B cell (primary cell): ENCODE measurements at regions not wholly inside any gene's neighbourhood (a gene's known extent, or its start where the extent isn't known, plus 50 kb on each side); places are given as distances from the start of the nearest gene placed in this dataset.

Experiments
- ATAC-seq: fragments of 200-7000 bp; cut with Tn5 transposase; one replicate; pipeline ENCODE4 v1.10.0; 2021; ENCODE audit warnings: low read depth, mild to moderate bottlenecking, moderate number of reproducible peaks, moderate library complexity
- CTCF ChIA-PET: fragments of 350-600 bp; sonication (Branson Sonifier 250); formaldehyde crosslinking; loops from one replicate; lab custom pipeline; 2021; ENCODE audit warnings: antibody characterized with exemption, inconsistent platforms; lab: Charles Lee
- POLR2A ChIA-PET: fragments of 350-600 bp; sonication (Branson Sonifier 250); formaldehyde crosslinking; loops from one replicate; lab custom pipeline; 2021; ENCODE audit warnings: antibody characterized with exemption; lab: Charles Lee
- DNase-seq: peaks from one replicate; pipeline ENCODE4 v3.0.0; 2013
- H2AFZ ChIP-seq: 2 replicates; pipeline ENCODE4 v1.6.1; 2012; ENCODE audit warnings: mild to moderate bottlenecking, low read depth, low read length; ENCODE audit not compliant: insufficient read depth, poor library complexity, severe bottlenecking
- H3K27ac ChIP-seq, 2 donors: 1 replicate in 1 of 2; 2 replicates in 1 of 2; pipeline ENCODE4 v1.5.1; 2012 to 2013; ENCODE audit warnings: low read length in 2 of 2, mild to moderate bottlenecking in 2 of 2, moderate library complexity in 1 of 2
- H3K27me3 ChIP-seq, 4 experiments: fragments of 200-600 bp in 1 of 4; sonication (generic) in 1 of 4; replicated peaks in 1 of 4; 1 replicate in 2 of 4; 2 replicates in 2 of 4; pipeline versions ENCODE4 v1.6.1 to v1.7.0; 2013 to 2016; ENCODE audit warnings: low read length in 3 of 4, mild to moderate bottlenecking in 2 of 4, mixed read lengths in 1 of 4, moderate library complexity in 1 of 4; ENCODE audit not compliant: insufficient read depth in 4 of 4, control insufficient read depth in 3 of 4; ENCODE audit errors: control extremely low read depth in 1 of 4
- H3K36me3 ChIP-seq, 2 experiments: replicated peaks in 1 of 2; 1 replicate in 1 of 2; 2 replicates in 1 of 2; pipeline versions ENCODE4 v1.6.1 to v1.7.1; 2013; ENCODE audit warnings: low read length in 1 of 2; ENCODE audit not compliant: insufficient read depth in 2 of 2, control insufficient read depth in 1 of 2; ENCODE audit errors: control extremely low read depth in 1 of 2, extremely low read depth in 1 of 2
- H3K4me1 ChIP-seq, 2 donors: fragments of 200-600 bp in 1 of 2; sonication (generic) in 1 of 2; 1 replicate in 1 of 2; 2 replicates in 1 of 2; pipeline versions ENCODE4 v1.5.1 to v1.6.1; 2013 to 2017; ENCODE audit warnings: low read length in 2 of 2; ENCODE audit not compliant: control insufficient read depth in 2 of 2, insufficient read depth in 2 of 2
- H3K4me2 ChIP-seq: replicated peaks from 2 replicates; pipeline ENCODE3; 2012; ENCODE audit warnings: mild to moderate bottlenecking, low read depth, low read length; ENCODE audit not compliant: poor library complexity, severe bottlenecking
- H3K4me3 ChIP-seq, 5 experiments: fragments of 200-600 bp in 1 of 5; sonication (generic) in 1 of 5; 1 replicate in 3 of 5; 2 replicates in 2 of 5; pipeline versions ENCODE4 v1.5.1 to v1.7.0; 2011 to 2016; ENCODE audit warnings: low read length in 4 of 5, mild to moderate bottlenecking in 4 of 5, low read depth in 2 of 5, control low read depth in 1 of 5, moderate library complexity in 1 of 5; ENCODE audit not compliant: insufficient read depth in 1 of 5; ENCODE audit errors: control extremely low read depth in 1 of 5, extremely low read depth in 1 of 5
- H3K79me2 ChIP-seq: fragments of 200-600 bp; sonication (generic); one replicate; pipeline ENCODE4 v1.6.0; 2016; ENCODE audit warnings: low read length; ENCODE audit not compliant: control insufficient read depth, insufficient read depth
- H3K9ac ChIP-seq: fragments of 200-600 bp; sonication (generic); 2 replicates; pipeline ENCODE4 v1.6.1; 2017; ENCODE audit warnings: mild to moderate bottlenecking, low read length, moderate library complexity
- H3K9me3 ChIP-seq, 3 donors: one replicate each; pipeline versions ENCODE4 v1.6.1 to v1.7.1; 2013; ENCODE audit warnings: low read length in 2 of 3; ENCODE audit not compliant: control insufficient read depth in 2 of 3, insufficient read depth in 1 of 3; ENCODE audit errors: control extremely low read depth in 1 of 3
- H4K20me1 ChIP-seq: 2 replicates; pipeline ENCODE4 v1.6.0; 2012; ENCODE audit warnings: mild to moderate bottlenecking, low read length; ENCODE audit not compliant: insufficient read depth, control insufficient read depth, poor library complexity, severe bottlenecking
- H3K27ac Mint-ChIP-seq: one replicate; pipeline ENCODE4 v1.8.0; 2021; ENCODE audit warnings: mixed read lengths
- H3K27me3 Mint-ChIP-seq: one replicate; pipeline ENCODE4 v1.8.0; 2021; ENCODE audit warnings: mixed read lengths
- H3K4me1 Mint-ChIP-seq: one replicate; pipeline ENCODE4 v1.8.0; 2021; ENCODE audit warnings: mixed read lengths
- H3K4me3 Mint-ChIP-seq: one replicate; pipeline ENCODE4 v1.8.0; 2021; ENCODE audit warnings: mixed read lengths
- H3K9me3 Mint-ChIP-seq: one replicate; pipeline ENCODE4 v1.8.0; 2022; ENCODE audit warnings: mixed read lengths; ENCODE audit not compliant: insufficient read depth
- EZH2 ChIP-seq: IDR thresholded peaks from 2 replicates; pipeline ENCODE4 v1.6.1; 2012; ENCODE audit warnings: borderline replicate concordance, low read depth, mild to moderate bottlenecking, moderate library complexity, low read length; ENCODE audit not compliant: insufficient read depth, poor library complexity, severe bottlenecking
- WGBS: methylation state at CpG from one replicate; pipeline ENCODE4 v1.1.5; 2013; ENCODE audit warnings: missing lambda C conversion rate; ENCODE audit not compliant: insufficient coverage; 5-methylcytosine and 5-hydroxymethylcytosine counted together
- intact Hi-C: fragments of 100-400 bp; cut with micrococcal nuclease; formaldehyde crosslinking; loops from one replicate; pipeline ENCODE4 v1.10.0; 2022
- TF ChIP-seq, protein P1 (sequence below): fragments of 200-600 bp; IDR thresholded peaks from one replicate; pipeline ENCODE4 v1.8.0; 2022; ENCODE audit warnings: antibody characterized with exemption, mild to moderate bottlenecking

DNA sequence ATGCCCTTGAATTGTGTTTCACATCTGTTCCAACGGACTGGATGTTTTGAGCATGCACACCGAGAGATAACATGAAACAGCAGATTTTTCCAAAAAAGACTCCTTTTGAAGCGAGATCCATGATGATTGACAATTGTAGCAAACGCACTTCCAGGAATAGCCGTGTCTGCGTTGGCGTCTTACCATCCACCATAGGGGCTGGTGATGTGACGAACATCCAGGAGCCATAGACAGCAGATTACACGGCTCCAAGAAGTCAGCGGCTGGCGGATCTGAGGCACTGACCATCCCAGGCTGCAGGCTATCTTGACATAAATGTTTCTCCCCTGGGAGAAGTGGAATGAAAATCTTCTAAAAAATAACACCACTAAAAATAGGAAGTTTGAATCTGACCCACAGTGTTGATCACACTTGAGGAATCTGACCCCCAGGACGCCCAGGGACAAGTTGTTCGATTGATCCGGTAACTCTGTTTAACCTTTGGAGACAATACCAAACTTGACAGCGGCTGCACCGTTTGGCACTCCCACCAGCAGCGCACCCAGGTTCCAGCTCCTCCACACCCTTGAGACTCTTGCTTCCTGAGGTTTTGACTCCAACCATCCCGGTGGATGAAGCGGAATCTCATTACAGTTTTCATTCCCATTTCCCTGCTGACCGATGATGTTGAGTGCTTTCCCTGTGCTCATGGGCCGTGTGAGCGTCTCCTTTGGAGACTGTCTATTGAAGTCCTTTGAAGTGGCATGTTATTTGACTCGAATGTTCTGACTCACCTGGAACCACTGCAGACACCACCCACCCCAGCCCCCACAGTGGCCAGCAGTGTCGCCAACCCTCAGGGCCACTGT is 140.0 kb upstream of the GPC1 start:
- no peaks in the 10 kb centered on the region for H3K4me1 Mint-ChIP-seq
- ATAC-seq: no peak
- Histone ChIP-seq H4K20me1 (no peaks in the 10 kb centered on the region), H3K27me3 (no peaks in the 10 kb centered on the region), H3K9me3 (no peaks in the 10 kb centered on the region), H3K4me1 (no peaks in the 10 kb centered on the region), H3K36me3 (no peaks in the 10 kb centered on the region), H3K79me2 (no peaks in the 10 kb centered on the region), H3K9ac (no peak overlapping the region), H3K4me3 (no peak overlapping the region), H3K4me2 (no peak overlapping the region), H3K27ac (no peak overlapping the region), H2AFZ (no peak overlapping the region)
- no peak for DNase-seq
- 92% methylated on average over 20 of the region's 24 CpGs for WGBS
- H3K9me3 Mint-ChIP-seq: no peaks in the 10 kb centered on the region
- TF ChIP-seq EZH2: no peak
- TF ChIP-seq, protein P1, sequence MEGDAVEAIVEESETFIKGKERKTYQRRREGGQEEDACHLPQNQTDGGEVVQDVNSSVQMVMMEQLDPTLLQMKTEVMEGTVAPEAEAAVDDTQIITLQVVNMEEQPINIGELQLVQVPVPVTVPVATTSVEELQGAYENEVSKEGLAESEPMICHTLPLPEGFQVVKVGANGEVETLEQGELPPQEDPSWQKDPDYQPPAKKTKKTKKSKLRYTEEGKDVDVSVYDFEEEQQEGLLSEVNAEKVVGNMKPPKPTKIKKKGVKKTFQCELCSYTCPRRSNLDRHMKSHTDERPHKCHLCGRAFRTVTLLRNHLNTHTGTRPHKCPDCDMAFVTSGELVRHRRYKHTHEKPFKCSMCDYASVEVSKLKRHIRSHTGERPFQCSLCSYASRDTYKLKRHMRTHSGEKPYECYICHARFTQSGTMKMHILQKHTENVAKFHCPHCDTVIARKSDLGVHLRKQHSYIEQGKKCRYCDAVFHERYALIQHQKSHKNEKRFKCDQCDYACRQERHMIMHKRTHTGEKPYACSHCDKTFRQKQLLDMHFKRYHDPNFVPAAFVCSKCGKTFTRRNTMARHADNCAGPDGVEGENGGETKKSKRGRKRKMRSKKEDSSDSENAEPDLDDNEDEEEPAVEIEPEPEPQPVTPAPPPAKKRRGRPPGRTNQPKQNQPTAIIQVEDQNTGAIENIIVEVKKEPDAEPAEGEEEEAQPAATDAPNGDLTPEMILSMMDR: no peak
- ChIA-PET CTCF (no interaction called here), POLR2A (no interaction called here)
- intact Hi-C loops: no loop called here
- no peak overlapping the region for H3K4me3 Mint-ChIP-seq
- H3K27ac Mint-ChIP-seq: no peak overlapping the region
- no peaks in the 10 kb centered on the region for H3K27me3 Mint-ChIP-seq

DNA sequence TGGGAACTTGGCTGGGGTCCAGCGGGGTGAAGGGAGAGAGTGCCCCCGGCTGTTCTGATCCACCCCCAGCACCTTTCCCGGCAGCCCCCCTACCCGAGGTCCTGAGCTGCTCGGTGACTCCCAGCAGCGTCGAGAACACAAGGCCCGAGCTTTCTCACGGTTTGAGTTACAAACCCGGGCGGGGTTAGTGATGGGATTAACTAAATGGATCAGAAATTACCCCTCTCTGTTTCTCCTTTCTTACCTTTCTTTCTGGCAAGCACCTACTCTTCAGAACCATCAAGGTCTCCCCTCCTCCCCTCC is 139.4 kb upstream of the GPC1 start:
- Histone ChIP-seq H3K79me2 (no peaks in the 10 kb centered on the region), H2AFZ (no peak overlapping the region), H3K4me3 (no peak overlapping the region), H3K36me3 (no peaks in the 10 kb centered on the region), H3K4me1 (no peaks in the 10 kb centered on the region), H3K9me3 (no peaks in the 10 kb centered on the region), H4K20me1 (no peaks in the 10 kb centered on the region), H3K9ac (no peak overlapping the region), H3K27me3 (no peaks in the 10 kb centered on the region), H3K27ac (no peak overlapping the region), H3K4me2 (no peak overlapping the region)
- no peak for TF ChIP-seq EZH2
- TF ChIP-seq, protein P1: no peak
- Mint-ChIP-seq H3K27ac (no peak overlapping the region), H3K9me3 (no peaks in the 10 kb centered on the region), H3K4me3 (no peak overlapping the region), H3K4me1 (no peaks in the 10 kb centered on the region), H3K27me3 (no peaks in the 10 kb centered on the region)
- ATAC-seq (no peak), DNase-seq (no peak)
- intact Hi-C loops: no loop called here
- POLR2A ChIA-PET: no interaction called here
- WGBS: 75% methylated on average over 3 of the region's 11 CpGs
- CTCF ChIA-PET: no interaction called here
